ENCODE measurements at regions not wholly inside any gene's neighbourhood (a gene's known extent, or its start where the extent isn't known, plus 50 kb on each side); places are given as distances from the start of the nearest gene placed in this dataset.

DNA sequence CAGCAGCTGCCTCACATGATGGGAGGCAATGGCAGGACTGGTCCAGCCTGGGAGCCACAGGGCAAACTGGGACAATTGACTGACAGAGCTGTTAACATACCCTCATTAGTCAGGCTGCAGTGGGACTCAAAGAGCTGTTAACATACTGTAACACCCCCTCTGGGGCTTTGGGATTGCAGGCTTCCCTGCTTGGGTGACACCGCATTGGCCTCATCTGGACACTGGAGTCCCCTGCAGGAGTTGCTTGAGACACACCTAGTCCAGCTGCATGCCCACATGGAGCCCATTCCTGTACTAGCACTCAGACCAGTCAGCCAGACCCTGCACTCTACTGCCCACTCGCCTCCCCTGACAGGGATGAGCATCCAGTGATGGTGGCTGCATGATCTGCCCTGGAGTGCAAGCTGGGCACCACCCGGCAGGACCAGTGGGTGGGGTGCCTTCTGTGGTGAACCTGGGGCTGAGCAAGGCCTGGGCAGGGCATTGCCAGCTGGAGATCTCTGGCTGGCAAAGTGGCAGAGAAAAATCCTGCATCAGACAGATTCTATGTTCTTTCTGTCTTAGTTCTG is 138.8 kb downstream of the DTHD1 start:
- TF ChIP-seq, protein P1, sequence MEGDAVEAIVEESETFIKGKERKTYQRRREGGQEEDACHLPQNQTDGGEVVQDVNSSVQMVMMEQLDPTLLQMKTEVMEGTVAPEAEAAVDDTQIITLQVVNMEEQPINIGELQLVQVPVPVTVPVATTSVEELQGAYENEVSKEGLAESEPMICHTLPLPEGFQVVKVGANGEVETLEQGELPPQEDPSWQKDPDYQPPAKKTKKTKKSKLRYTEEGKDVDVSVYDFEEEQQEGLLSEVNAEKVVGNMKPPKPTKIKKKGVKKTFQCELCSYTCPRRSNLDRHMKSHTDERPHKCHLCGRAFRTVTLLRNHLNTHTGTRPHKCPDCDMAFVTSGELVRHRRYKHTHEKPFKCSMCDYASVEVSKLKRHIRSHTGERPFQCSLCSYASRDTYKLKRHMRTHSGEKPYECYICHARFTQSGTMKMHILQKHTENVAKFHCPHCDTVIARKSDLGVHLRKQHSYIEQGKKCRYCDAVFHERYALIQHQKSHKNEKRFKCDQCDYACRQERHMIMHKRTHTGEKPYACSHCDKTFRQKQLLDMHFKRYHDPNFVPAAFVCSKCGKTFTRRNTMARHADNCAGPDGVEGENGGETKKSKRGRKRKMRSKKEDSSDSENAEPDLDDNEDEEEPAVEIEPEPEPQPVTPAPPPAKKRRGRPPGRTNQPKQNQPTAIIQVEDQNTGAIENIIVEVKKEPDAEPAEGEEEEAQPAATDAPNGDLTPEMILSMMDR (IDR thresholded peaks at IDR 0.05), result no peak
- no peak for TF ChIP-seq POLR2A (IDR thresholded peaks at IDR 0.05)
